H1 (cell line): ENCODE measurements at regions not wholly inside any gene's neighbourhood (a gene's known extent, or its start where the extent isn't known, plus 50 kb on each side); places are given as distances from the start of the nearest gene placed in this dataset.

Experiments used
- CTCF ChIA-PET: fragments of 300-600 bp; sonication (Branson Sonifier 250); formaldehyde crosslinking; loops from one replicate; lab custom pipeline; 2021; ENCODE audit not compliant: partially characterized antibody; lab: Charles Lee
- POLR2A ChIA-PET: fragments of 300-600 bp; sonication (Branson Sonifier 250); formaldehyde crosslinking; loops from one replicate; lab custom pipeline; 2021; ENCODE audit warnings: inconsistent platforms; ENCODE audit not compliant: partially characterized antibody; lab: Charles Lee
- DNase-seq, 2 experiments: peaks; one replicate each; pipeline versions ENCODE4 v3.0.0 to v3.0.0-alpha.2; 2010 to 2022; ENCODE audit warnings: low spot score in 2 of 2, low read depth in 1 of 2, mixed read lengths in 1 of 2
- FAIRE-seq: peaks from 2 replicates; lab custom pipeline; 2011; peaks lifted over from hg19 to GRCh38; lab: Jason Lieb, UNC
- H2AFZ ChIP-seq: 2 replicates; pipeline ENCODE4 v1.8.1; 2012; ENCODE audit warnings: low read length, inconsistent platforms
- H2AK5ac ChIP-seq: 2 replicates; pipeline ENCODE4 v1.6.1; 2013; ENCODE audit warnings: low read depth, low read length
- H2BK120ac ChIP-seq: replicated peaks from 2 replicates; pipeline ENCODE3; 2013; ENCODE audit warnings: low read depth, low read length, inconsistent platforms
- H2BK12ac ChIP-seq: 2 replicates; pipeline ENCODE4 v1.6.1; 2013; ENCODE audit warnings: low read depth, low read length
- H2BK15ac ChIP-seq: 2 replicates; pipeline ENCODE4 v1.6.1; 2013; ENCODE audit warnings: low read length
- H2BK20ac ChIP-seq: 2 replicates; pipeline ENCODE4 v1.6.1; 2013; ENCODE audit warnings: low read length
- H2BK5ac ChIP-seq: 2 replicates; pipeline ENCODE4 v1.6.1; 2013; ENCODE audit warnings: low read depth, low read length
- H3K14ac ChIP-seq: 2 replicates; pipeline ENCODE4 v1.6.1; 2013; ENCODE audit warnings: inconsistent platforms; ENCODE audit not compliant: insufficient read length
- H3K18ac ChIP-seq: 2 replicates; pipeline ENCODE4 v1.6.1; 2013; ENCODE audit warnings: low read length; ENCODE audit errors: extremely low read depth
- H3K23ac ChIP-seq: 2 replicates; pipeline ENCODE4 v1.6.1; 2013; ENCODE audit warnings: inconsistent platforms; ENCODE audit not compliant: insufficient read length
- H3K23me2 ChIP-seq: 2 replicates; pipeline ENCODE4 v1.6.1; 2013; ENCODE audit warnings: low read depth, low read length
- H3K27ac ChIP-seq: 2 replicates; pipeline ENCODE4 v1.6.1; 2011; ENCODE audit warnings: low read depth, low read length, inconsistent platforms
- H3K27me3 ChIP-seq, 4 experiments: replicated peaks in 1 of 4; 1 replicate in 1 of 4; 2 replicates in 3 of 4; pipeline versions ENCODE4 v1.6.1 to v1.8.1; 2011 to 2013; ENCODE audit warnings: low read length in 3 of 4, mild to moderate bottlenecking in 3 of 4, inconsistent platforms in 2 of 4, mixed read lengths in 2 of 4, moderate library complexity in 1 of 4; ENCODE audit not compliant: control insufficient read depth in 3 of 4, insufficient read depth in 3 of 4; ENCODE audit errors: extremely low read depth in 1 of 4
- H3K36me3 ChIP-seq, 4 experiments: 2 replicates each; pipeline versions ENCODE4 v1.6.1 to v1.8.1; 2011 to 2013; ENCODE audit warnings: mild to moderate bottlenecking in 4 of 4, low read length in 3 of 4, moderate library complexity in 2 of 4, control low read depth in 1 of 4, inconsistent platforms in 1 of 4; ENCODE audit not compliant: insufficient read depth in 4 of 4, control insufficient read depth in 2 of 4
- H3K4ac ChIP-seq: replicated peaks from 2 replicates; pipeline ENCODE3; 2013; ENCODE audit warnings: low read length, low read depth, mixed read lengths, inconsistent platforms; ENCODE audit not compliant: insufficient read length
- H3K4me1 ChIP-seq, 4 experiments: replicated peaks in 1 of 4; 1 replicate in 1 of 4; 2 replicates in 3 of 4; pipeline versions ENCODE4 v1.6.1 to v1.8.1; 2011 to 2013; ENCODE audit warnings: low read length in 3 of 4, inconsistent platforms in 2 of 4, mixed read lengths in 1 of 4; ENCODE audit not compliant: insufficient read depth in 4 of 4, control insufficient read depth in 3 of 4
- H3K4me2 ChIP-seq, 2 experiments: 2 replicates each; pipeline versions ENCODE4 v1.6.1 to v1.8.1; 2011 to 2013; ENCODE audit warnings: low read depth in 2 of 2, low read length in 2 of 2, control low read depth in 1 of 2, inconsistent platforms in 1 of 2, mild to moderate bottlenecking in 1 of 2; ENCODE audit not compliant: insufficient read depth in 1 of 2
- H3K4me3 ChIP-seq, 4 experiments: fragments of 200-600, 300-600 bp in 1 of 4; sonication (generic), shearing (Covaris generic), sonication (Bioruptor Twin) in 1 of 4; 2 replicates each; pipeline versions ENCODE4 v1.5.1 to v1.8.1; 2011 to 2016; ENCODE audit warnings: low read length in 4 of 4, low read depth in 3 of 4, control low read depth in 2 of 4, inconsistent platforms in 2 of 4, mild to moderate bottlenecking in 2 of 4, mixed read lengths in 1 of 4, moderate library complexity in 1 of 4; ENCODE audit not compliant: insufficient read depth in 2 of 4; ENCODE audit errors: extremely low read depth in 1 of 4
- H3K56ac ChIP-seq: replicated peaks from 2 replicates; pipeline ENCODE3; 2013; ENCODE audit warnings: low read depth, mild to moderate bottlenecking, mixed read lengths, low read length, inconsistent platforms; ENCODE audit not compliant: insufficient read length
- H3K79me1 ChIP-seq: 2 replicates; pipeline ENCODE4 v1.6.1; 2013; ENCODE audit warnings: low read depth, low read length, control low read depth
- H3K79me2 ChIP-seq, 2 experiments: 2 replicates each; pipeline versions ENCODE4 v1.6.1 to v1.8.1; 2012 to 2013; ENCODE audit warnings: low read length in 2 of 2, mild to moderate bottlenecking in 2 of 2, inconsistent platforms in 1 of 2; ENCODE audit not compliant: insufficient read depth in 2 of 2, control insufficient read depth in 1 of 2
- H3K9ac ChIP-seq, 4 experiments: replicated peaks in 1 of 4; 1 replicate in 1 of 4; 2 replicates in 3 of 4; pipeline versions ENCODE4 v1.6.1 to v1.8.1; 2011 to 2013; ENCODE audit warnings: low read depth in 3 of 4, low read length in 3 of 4, control low read depth in 2 of 4, mild to moderate bottlenecking in 2 of 4, moderate library complexity in 2 of 4, inconsistent platforms in 1 of 4; ENCODE audit errors: extremely low read depth in 1 of 4
- H3K9me3 ChIP-seq, 2 experiments: 2 replicates each; pipeline versions ENCODE4 v1.6.1 to v1.8.1; 2012 to 2013; ENCODE audit warnings: mild to moderate bottlenecking in 2 of 2, moderate library complexity in 2 of 2, control low read depth in 1 of 2, inconsistent platforms in 1 of 2, low read depth in 1 of 2, low read length in 1 of 2, mixed read lengths in 1 of 2; ENCODE audit not compliant: insufficient read depth in 2 of 2
- H4K20me1 ChIP-seq, 2 experiments: replicated peaks in 1 of 2; 2 replicates each; pipeline versions ENCODE3 to v1.8.1; 2011 to 2013; ENCODE audit warnings: inconsistent platforms in 2 of 2, low read length in 2 of 2, mild to moderate bottlenecking in 1 of 2; ENCODE audit not compliant: insufficient read depth in 2 of 2, control insufficient read depth in 1 of 2
- H4K5ac ChIP-seq: 2 replicates; pipeline ENCODE4 v1.6.1; 2013; ENCODE audit warnings: low read length, low read depth, mixed read lengths, inconsistent platforms; ENCODE audit not compliant: insufficient read length
- H4K8ac ChIP-seq: 2 replicates; pipeline ENCODE4 v1.8.0; 2013; ENCODE audit warnings: mild to moderate bottlenecking, moderate library complexity, low read length, inconsistent platforms; ENCODE audit not compliant: insufficient read depth; ENCODE audit errors: extremely low read depth
- H4K91ac ChIP-seq: replicated peaks from 2 replicates; pipeline ENCODE3; 2013; ENCODE audit warnings: low read length, mixed read lengths, inconsistent platforms; ENCODE audit not compliant: insufficient read length
- ASH2L ChIP-seq: fragments of 200-600, 300-600 bp; sonication (generic); IDR thresholded peaks from one replicate; pipeline ENCODE4 v1.7.1; 2017; ENCODE audit warnings: low read length
- KDM5A ChIP-seq: fragments of 200-600 bp; IDR thresholded peaks from 2 replicates; pipeline ENCODE4 v1.7.1; 2012; ENCODE audit warnings: mild to moderate bottlenecking, low read length, inconsistent platforms, mixed read lengths
- RAD21 ChIP-seq, 2 experiments: IDR thresholded peaks in 1 of 2; conservative IDR thresholded peaks in 1 of 2; 2 replicates each; pipeline ENCODE4 v1.6.1; 2011; ENCODE audit warnings: low read depth in 2 of 2, low read length in 2 of 2, improper control_type of control experiment in 1 of 2, inconsistent platforms in 1 of 2, mild to moderate bottlenecking in 1 of 2, moderate library complexity in 1 of 2
- SIX5 ChIP-seq: IDR thresholded peaks from 2 replicates; pipeline ENCODE4 v1.6.1; 2011; ENCODE audit warnings: mild to moderate bottlenecking, low read depth, low read length
- SP1 ChIP-seq: IDR thresholded peaks from 2 replicates; pipeline ENCODE4 v1.6.1; 2011; ENCODE audit warnings: low read depth, low read length
- WGBS, 2 experiments: shearing (Covaris generic) in 1 of 2; methylation state at CpG; one replicate each; pipeline versions ENCODE4 v1.1.6 to v1.1.7; 2013 to 2015; ENCODE audit warnings: low lambda C conversion rate in 2 of 2, mixed read lengths in 2 of 2, inconsistent platforms in 1 of 2, low coverage in 1 of 2, missing lambda C conversion rate in 1 of 2; ENCODE audit not compliant: insufficient replicate concordance in 2 of 2, insufficient coverage in 1 of 2, insufficient read length in 1 of 2; ENCODE audit errors: extremely low coverage in 1 of 2, missing lambda C conversion rate in 1 of 2; 5-methylcytosine and 5-hydroxymethylcytosine counted together
- TF ChIP-seq, protein P1 (sequence below): IDR thresholded peaks from 2 replicates; pipeline ENCODE4 v1.6.1; 2011; ENCODE audit warnings: low read depth, mild to moderate bottlenecking, low read length; ENCODE audit not compliant: insufficient read depth

DNA sequence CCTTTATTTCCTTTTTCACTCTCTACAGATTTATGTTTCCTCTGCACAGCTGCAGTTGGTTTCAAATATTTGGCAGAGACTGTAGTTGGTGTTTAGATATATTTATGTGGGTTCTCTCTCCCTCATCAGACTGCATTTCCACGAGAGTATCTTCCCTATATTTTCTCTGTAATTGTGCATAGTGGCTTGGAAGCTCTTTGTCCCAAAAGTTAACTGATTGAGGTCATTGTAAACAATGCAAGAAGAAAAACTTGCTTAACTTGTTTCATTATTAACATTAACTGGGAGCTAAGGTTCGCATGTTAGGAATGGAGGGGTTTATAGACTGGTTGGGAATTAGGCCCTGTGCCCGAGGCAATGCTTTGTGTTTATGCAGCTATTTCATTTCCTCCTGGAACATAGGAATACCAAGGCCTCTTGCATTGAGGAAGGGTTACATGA is 216.9 kb upstream of the HMGA2 start:
- Histone ChIP-seq H3K9ac (no peak overlapping the region), H4K91ac (no peak overlapping the region), H3K4me2 (no peak overlapping the region), H2BK5ac (no peak overlapping the region), H3K79me1 (no peaks in the 10 kb centered on the region), H2BK20ac (no peak overlapping the region), H3K4me3 (no peak overlapping the region), H3K27ac (no peak overlapping the region), H4K20me1 (no peaks in the 10 kb centered on the region), H2AFZ (no peak overlapping the region), H3K9me3 (no peaks in the 10 kb centered on the region), H3K4me1 (peaks cover 0 to 6% (median 2%) of the 10 kb centered on the region in 4 experiments; a peak in 2 of 7 replicates), H4K5ac (no peak overlapping the region), H3K4ac (no peak overlapping the region), H2BK120ac (no peak overlapping the region), H2BK12ac (no peak overlapping the region), H4K8ac (no peak overlapping the region), H2AK5ac (no peak overlapping the region), H3K36me3 (no peaks in the 10 kb centered on the region), H2BK15ac (no peak overlapping the region), H3K56ac (no peak overlapping the region), H3K79me2 (no peaks in the 10 kb centered on the region), H3K18ac (no peak overlapping the region), H3K27me3 (no peaks in the 10 kb centered on the region), H3K14ac (no peak overlapping the region), H3K23me2 (no peaks in the 10 kb centered on the region; the same call in 1 of the 2 replicates), H3K23ac (no peak overlapping the region)
- FAIRE-seq (no peak), DNase-seq (no peak)
- ChIA-PET POLR2A (interaction anchor here (0.7 to 0.9 kb wide), 2 partner anchors 175 to 220 kb away, joined by 3 read pairs; no protein-coding TSS in a partner anchor), CTCF (interaction anchor here (0.7 to 1.7 kb wide), 4 partner anchors 51 to 337 kb away, joined by 3 to 5 read pairs (median 4); no protein-coding TSS in a partner anchor)
- TF ChIP-seq SP1, result no peak
- no peak for TF ChIP-seq KDM5A
- no peak for TF ChIP-seq SIX5
- TF ChIP-seq, protein P1, sequence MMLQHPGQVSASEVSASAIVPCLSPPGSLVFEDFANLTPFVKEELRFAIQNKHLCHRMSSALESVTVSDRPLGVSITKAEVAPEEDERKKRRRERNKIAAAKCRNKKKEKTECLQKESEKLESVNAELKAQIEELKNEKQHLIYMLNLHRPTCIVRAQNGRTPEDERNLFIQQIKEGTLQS, result no peak
- TF ChIP-seq RAD21 (IDR thresholded peaks at IDR 0.05 in 1 of 2, conservative IDR thresholded peaks at IDR 0.05 in 1 of 2; ENCODE audit: low read depth in 2 of 2, low read length in 2 of 2), result no peak
- no peak for TF ChIP-seq ASH2L
- WGBS, 2 experiments, result 87% methylated on average over 3 of the region's 3 CpGs; no CpG with 5 or more reads in 1 of the 2 experiments
